CD4-positive, alpha-beta T cell (primary cell): ENCODE measurements at regions not wholly inside any gene's neighbourhood (a gene's known extent, or its start where the extent isn't known, plus 50 kb on each side); places are given as distances from the start of the nearest gene placed in this dataset.
"Not testable (repeated sequence)": the region's sequence is repeated elsewhere in the genome, so short reads cannot be mapped to it uniquely, and the experiment has no call there.

ENCODE experiments used
- ATAC-seq: fragments of 200-7000 bp; cut with Tn5 transposase; one replicate; pipeline ENCODE4 v1.10.0; 2022; ENCODE audit warnings: mild to moderate bottlenecking; ENCODE audit not compliant: poor library complexity
- CTCF ChIA-PET: fragments of 350-600 bp; sonication (Branson Sonifier 250); formaldehyde crosslinking; loops from one replicate; lab custom pipeline; 2021; ENCODE audit warnings: antibody characterized with exemption, inconsistent platforms; lab: Charles Lee
- POLR2A ChIA-PET: fragments of 350-600 bp; sonication (Branson Sonifier 250); formaldehyde crosslinking; loops from one replicate; lab custom pipeline; 2021; ENCODE audit warnings: antibody characterized with exemption, inconsistent platforms; lab: Charles Lee
- DNase-seq, 14 experiments: peaks; one replicate each; pipeline ENCODE4 v3.0.0-alpha.2; 2013 to 2020; ENCODE audit warnings: mixed read lengths in 2 of 14
- H3K27ac ChIP-seq, 2 donors: one replicate each; pipeline versions ENCODE4 v1.5.1 to v1.7.0; 2013; ENCODE audit warnings: low read length in 2 of 2, low read depth in 1 of 2, mild to moderate bottlenecking in 1 of 2
- H3K27me3 ChIP-seq, 2 experiments: 1 replicate in 1 of 2; 2 replicates in 1 of 2; pipeline versions ENCODE4 v1.6.1 to v1.7.0; 2013; ENCODE audit warnings: low read length in 2 of 2, control low read depth in 1 of 2, mild to moderate bottlenecking in 1 of 2, moderate library complexity in 1 of 2; ENCODE audit not compliant: insufficient read depth in 2 of 2, control insufficient read depth in 1 of 2
- H3K36me3 ChIP-seq: one replicate; pipeline ENCODE4 v1.6.1; 2013; ENCODE audit warnings: low read length, control low read depth; ENCODE audit not compliant: insufficient read depth
- H3K4me1 ChIP-seq: one replicate; pipeline ENCODE4 v1.6.1; 2013; ENCODE audit warnings: low read length, control low read depth; ENCODE audit not compliant: insufficient read depth
- H3K4me3 ChIP-seq: one replicate; pipeline ENCODE4 v1.5.1; 2013; ENCODE audit warnings: mild to moderate bottlenecking, low read length, moderate library complexity
- H3K9me3 ChIP-seq, 2 experiments: 1 replicate in 1 of 2; 2 replicates in 1 of 2; pipeline versions ENCODE4 v1.6.1 to v1.7.0; 2013; ENCODE audit warnings: low read length in 2 of 2, mild to moderate bottlenecking in 2 of 2, control low read depth in 1 of 2, moderate library complexity in 1 of 2; ENCODE audit not compliant: control insufficient read depth in 1 of 2, insufficient read depth in 1 of 2
- H3K27ac Mint-ChIP-seq: one replicate; pipeline ENCODE4 v1.8.0; 2020; ENCODE audit warnings: mixed read lengths
- H3K27me3 Mint-ChIP-seq: one replicate; pipeline ENCODE4 v1.8.0; 2021; ENCODE audit warnings: mixed read lengths
- H3K36me3 Mint-ChIP-seq: one replicate; pipeline ENCODE4 v1.8.0; 2021; ENCODE audit warnings: low read depth, mixed read lengths
- H3K4me1 Mint-ChIP-seq: one replicate; pipeline ENCODE4 v1.8.0; 2021; ENCODE audit warnings: low read depth, mixed read lengths
- H3K4me3 Mint-ChIP-seq: one replicate; pipeline ENCODE4 v1.8.0; 2020; ENCODE audit warnings: mild to moderate bottlenecking, mixed read lengths
- H3K9me3 Mint-ChIP-seq: one replicate; pipeline ENCODE4 v1.8.0; 2020; ENCODE audit warnings: mixed read lengths
- CTCF ChIP-seq: fragments of 200-600 bp; IDR thresholded peaks from one replicate; pipeline ENCODE4 v1.8.0; 2022; ENCODE audit warnings: antibody characterized with exemption, mild to moderate bottlenecking
- intact Hi-C, 2 experiments: fragments of 100-400 bp; cut with DNase I in 1 of 2; cut with micrococcal nuclease in 1 of 2; formaldehyde crosslinking; loops; one replicate each; pipeline versions ENCODE4 v1.15.1 to v1.9.0; 2023 to 2025; cut with DNase I, micrococcal nuclease

GRCh38 chr1:4177425-4178150 is 277.5 kb upstream of the C1orf174 start:
- Mint-ChIP-seq H3K27me3 (peaks cover 16% of the 10 kb centered on the region), H3K27ac (no peak overlapping the region), H3K36me3 (no peaks in the 10 kb centered on the region), H3K4me1 (no peaks in the 10 kb centered on the region), H3K4me3 (no peak overlapping the region), H3K9me3 (no peaks in the 10 kb centered on the region)
- Histone ChIP-seq H3K27ac (no peak overlapping the region), H3K36me3 (no peaks in the 10 kb centered on the region), H3K27me3 (peaks cover 0 to 4% of the 10 kb centered on the region in 2 experiments), H3K4me3 (no peak overlapping the region), H3K9me3 (peaks cover 0 to 4% of the 10 kb centered on the region in 2 experiments), H3K4me1 (peaks cover 4% of the 10 kb centered on the region)
- intact Hi-C loops = no loop called here
- DNase-seq (no peak), ATAC-seq (no peak)
- POLR2A ChIA-PET = no interaction called here
- TF ChIP-seq CTCF = no peak
- CTCF ChIA-PET = no interaction called here

GRCh38 chr1:4178501-4179113 is 278.5 kb upstream of the C1orf174 start:
- Mint-ChIP-seq H3K36me3 (no peaks in the 10 kb centered on the region), H3K27me3 (peaks cover 9% of the 10 kb centered on the region), H3K4me1 (no peaks in the 10 kb centered on the region), H3K4me3 (no peak overlapping the region), H3K27ac (no peak overlapping the region), H3K9me3 (no peaks in the 10 kb centered on the region)
- ATAC-seq (no peak), DNase-seq (no peak)
- TF ChIP-seq CTCF = no peak
- Histone ChIP-seq H3K27ac (no peak overlapping the region), H3K36me3 (no peaks in the 10 kb centered on the region), H3K4me3 (no peak overlapping the region), H3K9me3 (no peaks in the 10 kb centered on the region), H3K27me3 (peaks cover 0 to 4% of the 10 kb centered on the region in 2 experiments), H3K4me1 (peaks cover 4% of the 10 kb centered on the region)
- POLR2A ChIA-PET = no interaction called here
- CTCF ChIA-PET = no interaction called here
- intact Hi-C loops = no loop called here

GRCh38 chr1:4179914-4180735 is 280.1 kb upstream of the C1orf174 start:
- POLR2A ChIA-PET = no interaction called here
- Mint-ChIP-seq H3K4me3 (no peak overlapping the region), H3K36me3 (no peaks in the 10 kb centered on the region), H3K27ac (no peak overlapping the region), H3K9me3 (no peaks in the 10 kb centered on the region), H3K4me1 (no peaks in the 10 kb centered on the region), H3K27me3 (no peaks in the 10 kb centered on the region)
- DNase-seq = no peak
- no peak for TF ChIP-seq CTCF
- Histone ChIP-seq H3K27ac (no peak overlapping the region), H3K4me1 (peaks cover 4% of the 10 kb centered on the region), H3K27me3 (peaks cover 0 to 4% of the 10 kb centered on the region in 2 experiments), H3K36me3 (no peaks in the 10 kb centered on the region), H3K9me3 (no peaks in the 10 kb centered on the region), H3K4me3 (no peak overlapping the region)
- no peak for ATAC-seq
- intact Hi-C loops = no loop called here
- CTCF ChIA-PET = no interaction called here

GRCh38 chr1:4186486-4186885 is 286.4 kb upstream of the C1orf174 start:
- H3K4me3 ChIP-seq, intact Hi-C loops, H3K27me3 Mint-ChIP-seq, H3K36me3 Mint-ChIP-seq, H3K4me3 Mint-ChIP-seq, DNase-seq, H3K36me3 ChIP-seq, ATAC-seq, H3K4me1 Mint-ChIP-seq, H3K27me3 ChIP-seq, CTCF ChIA-PET, POLR2A ChIA-PET, H3K4me1 ChIP-seq, H3K9me3 Mint-ChIP-seq, H3K9me3 ChIP-seq, H3K27ac Mint-ChIP-seq, H3K27ac ChIP-seq: not testable (repeated sequence)
